Fibroblast of lung (primary cell): ENCODE measurements at regions not wholly inside any gene's neighbourhood (a gene's known extent, or its start where the extent isn't known, plus 50 kb on each side); places are given as distances from the start of the nearest gene placed in this dataset.
"Not testable (repeated sequence)": the region's sequence is repeated elsewhere in the genome, so short reads cannot be mapped to it uniquely, and the experiment has no call there.

Source experiments
- DNase-seq, 2 donors: peaks; one replicate each; pipeline versions ENCODE4 v3.0.0 to v3.0.0-alpha.2; 2010; ENCODE audit warnings: low read depth in 2 of 2
- H2AFZ ChIP-seq: 2 replicates; pipeline ENCODE4 v1.5.1; 2012; ENCODE audit warnings: low read length, control low read depth, inconsistent platforms
- H3K27ac ChIP-seq: 2 replicates; pipeline ENCODE4 v1.5.1; 2011; ENCODE audit warnings: low read length, control low read depth; ENCODE audit not compliant: insufficient read depth
- H3K27me3 ChIP-seq: 2 replicates; pipeline ENCODE4 v1.5.1; 2011; ENCODE audit warnings: mild to moderate bottlenecking, low read length; ENCODE audit not compliant: control insufficient read depth, insufficient read depth
- H3K36me3 ChIP-seq: 2 replicates; pipeline ENCODE4 v1.5.1; 2011; ENCODE audit warnings: low read length; ENCODE audit not compliant: control insufficient read depth, insufficient read depth
- H3K4me1 ChIP-seq: 2 replicates; pipeline ENCODE4 v1.5.1; 2011; ENCODE audit warnings: low read length; ENCODE audit not compliant: control insufficient read depth, insufficient read depth; ENCODE audit errors: extremely low read depth
- H3K4me2 ChIP-seq: 2 replicates; pipeline ENCODE4 v1.5.1; 2011; ENCODE audit warnings: low read length, control low read depth; ENCODE audit not compliant: insufficient read depth; ENCODE audit errors: extremely low read depth
- H3K4me3 ChIP-seq, 4 experiments: fragments of 200-600 bp in 1 of 4; sonication (generic) in 1 of 4; replicated peaks in 1 of 4; 2 replicates each; pipeline ENCODE4 v1.5.1; 2011 to 2016; ENCODE audit warnings: low read length in 4 of 4, low read depth in 3 of 4, mild to moderate bottlenecking in 3 of 4, control low read depth in 2 of 4, inconsistent platforms in 1 of 4, mixed read lengths in 1 of 4; ENCODE audit not compliant: insufficient read depth in 1 of 4; ENCODE audit errors: control extremely low read depth in 1 of 4
- H3K79me2 ChIP-seq: 2 replicates; pipeline ENCODE4 v1.5.1; 2012; ENCODE audit warnings: mild to moderate bottlenecking, low read length, inconsistent platforms; ENCODE audit not compliant: control insufficient read depth, insufficient read depth
- H3K9ac ChIP-seq: 2 replicates; pipeline ENCODE4 v1.5.1; 2011; ENCODE audit warnings: mild to moderate bottlenecking, low read length, control low read depth; ENCODE audit not compliant: insufficient read depth
- H3K9me3 ChIP-seq: 2 replicates; pipeline ENCODE4 v1.5.1; 2012; ENCODE audit warnings: low read depth, low read length; ENCODE audit not compliant: control insufficient read depth, insufficient read depth
- H4K20me1 ChIP-seq: 2 replicates; pipeline ENCODE4 v1.5.1; 2011; ENCODE audit warnings: low read length; ENCODE audit not compliant: control insufficient read depth, insufficient read depth; ENCODE audit errors: extremely low read depth
- CTCF ChIP-seq, 2 donors: IDR thresholded peaks in 1 of 2; conservative IDR thresholded peaks in 1 of 2; 1 replicate in 1 of 2; 2 replicates in 1 of 2; pipeline ENCODE4 v1.5.1; 2011 to 2012; ENCODE audit warnings: low read length in 2 of 2, control low read depth in 1 of 2, inconsistent platforms in 1 of 2, low read depth in 1 of 2, mild to moderate bottlenecking in 1 of 2
- EZH2 ChIP-seq: IDR thresholded peaks from 2 replicates; pipeline ENCODE4 v1.5.1; 2012; ENCODE audit warnings: low read length, control low read depth, mild to moderate bottlenecking; ENCODE audit errors: missing control alignments

- H3K36me3 ChIP-seq: no peaks in the 10 kb centered on the region
- no peak overlapping the region for H3K9ac ChIP-seq
- H3K4me2 ChIP-seq: no peak overlapping the region
- H3K27ac ChIP-seq: no peak overlapping the region
- no peak overlapping the region for H3K4me3 ChIP-seq
- no peaks in the 10 kb centered on the region for H3K79me2 ChIP-seq
- peak in 1 of 2 donors; percentile 87 for DNase-seq
- TF ChIP-seq EZH2 (no peak), CTCF (conservative IDR thresholded peaks at IDR 0.05 in 1 of 2, IDR thresholded peaks at IDR 0.05 in 1 of 2; ENCODE audit: low read depth in 1 of 2, low read length in 2 of 2) (no peak)
- no peaks in the 10 kb centered on the region for H3K27me3 ChIP-seq
- H4K20me1 ChIP-seq: no peaks in the 10 kb centered on the region
- no peaks in the 10 kb centered on the region for H3K9me3 ChIP-seq
- no peak overlapping the region for H2AFZ ChIP-seq
- H3K4me1 ChIP-seq: no peaks in the 10 kb centered on the region
Observed at GRCh38 chr4:181018913-181019312, 1224.3 kb upstream of the TENM3 start.

- TF ChIP-seq CTCF (conservative IDR thresholded peaks at IDR 0.05 in 1 of 2, IDR thresholded peaks at IDR 0.05 in 1 of 2; ENCODE audit: low read depth in 1 of 2, low read length in 2 of 2): no peak
- TF ChIP-seq EZH2: no peak
- Histone ChIP-seq H3K27me3 (no peaks in the 10 kb centered on the region), H4K20me1 (no peaks in the 10 kb centered on the region), H3K4me3 (no peak overlapping the region), H3K36me3 (no peaks in the 10 kb centered on the region), H2AFZ (no peak overlapping the region), H3K9ac (no peak overlapping the region), H3K4me1 (no peaks in the 10 kb centered on the region), H3K27ac (no peak overlapping the region), H3K79me2 (no peaks in the 10 kb centered on the region), H3K9me3 (no peaks in the 10 kb centered on the region), H3K4me2 (no peak overlapping the region)
- peak in 1 of 2 donors; percentile 60 for DNase-seq
Observed at GRCh38 chr4:181020456-181020855, 1222.7 kb upstream of the TENM3 start.

- Histone ChIP-seq H3K9ac (no peak overlapping the region), H3K4me2 (no peak overlapping the region), H3K4me1 (no peaks in the 10 kb centered on the region), H3K27me3 (no peaks in the 10 kb centered on the region), H2AFZ (no peak overlapping the region), H3K36me3 (no peaks in the 10 kb centered on the region), H3K9me3 (no peaks in the 10 kb centered on the region), H3K27ac (no peak overlapping the region), H3K79me2 (no peaks in the 10 kb centered on the region), H4K20me1 (no peaks in the 10 kb centered on the region), H3K4me3 (no peak overlapping the region)
- DNase-seq: no peak
- TF ChIP-seq EZH2: no peak
Observed at GRCh38 chr4:181021213-181021612, 1222.0 kb upstream of the TENM3 start.

- peak overlapping the region; percentile 32 for H3K4me2 ChIP-seq
- peak overlapping the region; percentile 33 for H3K27ac ChIP-seq
- H3K36me3 ChIP-seq, H3K9me3 ChIP-seq, H3K4me3 ChIP-seq, H3K9ac ChIP-seq, H3K79me2 ChIP-seq, H4K20me1 ChIP-seq, H3K27me3 ChIP-seq, H3K4me1 ChIP-seq: not testable (repeated sequence)
- peak overlapping the region; percentile 29 for H2AFZ ChIP-seq
- peak; percentile 82 to 92 for DNase-seq
Observed at GRCh38 chr4:181030135-181030921, 1212.9 kb upstream of the TENM3 start.
